ENCODE measurements at regions not wholly inside any gene's neighbourhood (a gene's known extent, or its start where the extent isn't known, plus 50 kb on each side); places are given as distances from the start of the nearest gene placed in this dataset.

DNA sequence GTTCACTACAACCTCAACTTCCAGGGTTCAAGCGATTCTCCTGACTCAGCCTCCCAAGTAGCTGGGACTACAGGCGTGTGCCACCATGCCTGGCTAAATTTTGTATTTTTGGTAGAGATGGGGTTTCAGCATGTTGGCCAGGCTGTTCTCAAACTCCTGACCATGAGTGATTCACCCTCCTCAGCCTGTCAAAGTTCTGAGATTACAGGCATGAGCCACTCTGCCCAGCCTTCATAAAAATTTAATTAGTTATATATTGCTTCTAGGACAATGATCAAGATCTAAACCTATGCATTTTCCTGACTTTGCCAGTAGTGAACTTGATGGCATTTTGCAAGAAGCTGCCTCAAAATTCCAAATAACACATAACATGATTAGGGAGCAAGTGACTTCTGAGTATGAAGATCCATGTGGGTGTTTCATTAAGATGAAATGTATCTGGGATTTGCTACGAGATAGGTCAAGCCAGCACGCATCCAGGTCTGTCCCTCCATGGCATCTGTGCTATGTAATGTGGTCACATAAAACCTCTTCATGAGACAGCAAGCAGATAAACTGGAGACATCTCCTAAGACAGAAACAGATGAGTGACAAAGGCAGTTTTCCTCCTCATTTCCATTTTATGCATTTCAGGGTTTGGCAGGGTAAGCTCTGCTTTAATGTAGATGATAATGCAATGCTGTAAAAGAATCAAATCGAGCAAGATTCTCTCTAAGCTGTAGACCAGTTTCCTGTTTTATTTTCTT, 319.4 kb upstream of the ATP2B1 start:
- intact Hi-C loops (cut with DNase I; ENCODE audit: low total_unique reads) = no loop called here
- Histone ChIP-seq H3K4me3 (no peak overlapping the region), H3K27me3 (replicated peaks in 1 of 7) (no peaks in the 10 kb centered on the region), H3K36me3 (no peaks in the 10 kb centered on the region), H3K9me3 (no peaks in the 10 kb centered on the region), H3K27ac (no peak overlapping the region), H3K4me1 (no peaks in the 10 kb centered on the region)
- no peak for DNase-seq
- 74 to 87% (median 83%) methylated on average over 5 of the region's 5 CpGs for WGBS, 5 donors
- TF ChIP-seq, protein P1, sequence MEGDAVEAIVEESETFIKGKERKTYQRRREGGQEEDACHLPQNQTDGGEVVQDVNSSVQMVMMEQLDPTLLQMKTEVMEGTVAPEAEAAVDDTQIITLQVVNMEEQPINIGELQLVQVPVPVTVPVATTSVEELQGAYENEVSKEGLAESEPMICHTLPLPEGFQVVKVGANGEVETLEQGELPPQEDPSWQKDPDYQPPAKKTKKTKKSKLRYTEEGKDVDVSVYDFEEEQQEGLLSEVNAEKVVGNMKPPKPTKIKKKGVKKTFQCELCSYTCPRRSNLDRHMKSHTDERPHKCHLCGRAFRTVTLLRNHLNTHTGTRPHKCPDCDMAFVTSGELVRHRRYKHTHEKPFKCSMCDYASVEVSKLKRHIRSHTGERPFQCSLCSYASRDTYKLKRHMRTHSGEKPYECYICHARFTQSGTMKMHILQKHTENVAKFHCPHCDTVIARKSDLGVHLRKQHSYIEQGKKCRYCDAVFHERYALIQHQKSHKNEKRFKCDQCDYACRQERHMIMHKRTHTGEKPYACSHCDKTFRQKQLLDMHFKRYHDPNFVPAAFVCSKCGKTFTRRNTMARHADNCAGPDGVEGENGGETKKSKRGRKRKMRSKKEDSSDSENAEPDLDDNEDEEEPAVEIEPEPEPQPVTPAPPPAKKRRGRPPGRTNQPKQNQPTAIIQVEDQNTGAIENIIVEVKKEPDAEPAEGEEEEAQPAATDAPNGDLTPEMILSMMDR (IDR thresholded peaks at IDR 0.05 in 8 of 11, conservative IDR thresholded peaks at IDR 0.05 in 3 of 11) = no peak
- TF ChIP-seq POLR2A (IDR thresholded peaks at IDR 0.05) = no peak
- TF ChIP-seq POLR2AphosphoS5 (IDR thresholded peaks at IDR 0.05) = no peak

- Histone ChIP-seq H3K27me3 (replicated peaks in 1 of 7) (no peaks in the 10 kb centered on the region), H3K4me1 (no peaks in the 10 kb centered on the region), H3K27ac (no peak overlapping the region), H3K4me3 (no peak overlapping the region), H3K9me3 (no peaks in the 10 kb centered on the region), H3K36me3 (no peaks in the 10 kb centered on the region)
- intact Hi-C loops (cut with DNase I; ENCODE audit: low total_unique reads) = no loop called here
- TF ChIP-seq POLR2AphosphoS5 (IDR thresholded peaks at IDR 0.05) (no peak), POLR2A (IDR thresholded peaks at IDR 0.05) (no peak)
- TF ChIP-seq, protein P1 (IDR thresholded peaks at IDR 0.05 in 8 of 11, conservative IDR thresholded peaks at IDR 0.05 in 3 of 11) = no peak
- DNase-seq = no peak
These were observed 318.4 kb upstream of the ATP2B1 start for GRCh38 chr12:90027041-90027440.

DNA sequence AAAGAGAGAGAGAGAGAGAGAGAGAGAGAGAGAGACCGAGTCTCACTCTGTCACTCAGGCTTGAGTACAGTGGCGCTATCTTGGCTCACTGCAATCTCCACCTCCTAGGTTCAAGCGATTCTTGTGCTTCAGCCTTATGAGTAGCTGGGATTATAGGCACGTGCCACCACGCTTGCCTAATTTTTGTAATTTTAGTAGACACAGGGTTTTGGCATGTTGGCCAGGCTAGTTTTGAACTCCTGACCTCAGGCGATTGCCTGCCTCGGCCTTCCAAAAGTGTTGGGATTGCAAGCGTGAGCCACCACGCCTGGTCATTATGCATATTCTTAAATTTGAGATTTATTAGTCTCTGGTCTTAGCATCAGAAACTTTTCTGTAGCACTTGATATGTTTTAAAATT, 317.9 kb upstream of the ATP2B1 start:
- intact Hi-C loops (cut with DNase I; ENCODE audit: low total_unique reads) = no loop called here
- Histone ChIP-seq H3K36me3 (no peaks in the 10 kb centered on the region), H3K27ac (no peak overlapping the region), H3K4me3 (no peak overlapping the region), H3K9me3 (no peaks in the 10 kb centered on the region), H3K27me3 (replicated peaks in 1 of 7) (no peaks in the 10 kb centered on the region), H3K4me1 (no peaks in the 10 kb centered on the region)
- no peak for DNase-seq
- 93 to 99% (median 98%) methylated on average over 9 of the region's 9 CpGs for WGBS, 5 donors
- TF ChIP-seq POLR2A (IDR thresholded peaks at IDR 0.05) (no peak), POLR2AphosphoS5 (IDR thresholded peaks at IDR 0.05) (no peak)
- TF ChIP-seq, protein P1 (IDR thresholded peaks at IDR 0.05 in 8 of 11, conservative IDR thresholded peaks at IDR 0.05 in 3 of 11) = no peak

GRCh38 chr12:90024262-90024661, 315.6 kb upstream of the ATP2B1 start:
- H3K4me3 ChIP-seq = no peak overlapping the region
- WGBS, 5 donors = 67 to 77% (median 72%) methylated on average over 6 of the region's 6 CpGs
- intact Hi-C loops (cut with DNase I; ENCODE audit: low total_unique reads) = no loop called here
- DNase-seq = no peak
- H3K9me3 ChIP-seq = no peaks in the 10 kb centered on the region
- H3K27ac ChIP-seq = peak overlapping the region in 1 of 8 donors; percentile 20
- H3K27me3 ChIP-seq (replicated peaks in 1 of 7) = no peaks in the 10 kb centered on the region
- no peaks in the 10 kb centered on the region for H3K4me1 ChIP-seq
- TF ChIP-seq, protein P1 (IDR thresholded peaks at IDR 0.05 in 8 of 11, conservative IDR thresholded peaks at IDR 0.05 in 3 of 11) = no peak
- TF ChIP-seq POLR2AphosphoS5 (IDR thresholded peaks at IDR 0.05) (no peak), POLR2A (IDR thresholded peaks at IDR 0.05) (no peak)
- H3K36me3 ChIP-seq = no peaks in the 10 kb centered on the region

Data from spleen (tissue), 11 donors.